Frontal cortex (tissue), 3 donors: ENCODE measurements at regions not wholly inside any gene's neighbourhood (a gene's known extent, or its start where the extent isn't known, plus 50 kb on each side); places are given as distances from the start of the nearest gene placed in this dataset.

Experiments used
- DNase-seq, 2 donors: peaks; one replicate each; pipeline ENCODE4 v3.0.0; 2012; ENCODE audit warnings: low spot score in 2 of 2
- FAIRE-seq: peaks from 2 replicates; lab custom pipeline; 2012; peaks lifted over from hg19 to GRCh38; lab: Jason Lieb, UNC
- donor health status: control.
- donor health status: control.
- donor health status: control.

DNA sequence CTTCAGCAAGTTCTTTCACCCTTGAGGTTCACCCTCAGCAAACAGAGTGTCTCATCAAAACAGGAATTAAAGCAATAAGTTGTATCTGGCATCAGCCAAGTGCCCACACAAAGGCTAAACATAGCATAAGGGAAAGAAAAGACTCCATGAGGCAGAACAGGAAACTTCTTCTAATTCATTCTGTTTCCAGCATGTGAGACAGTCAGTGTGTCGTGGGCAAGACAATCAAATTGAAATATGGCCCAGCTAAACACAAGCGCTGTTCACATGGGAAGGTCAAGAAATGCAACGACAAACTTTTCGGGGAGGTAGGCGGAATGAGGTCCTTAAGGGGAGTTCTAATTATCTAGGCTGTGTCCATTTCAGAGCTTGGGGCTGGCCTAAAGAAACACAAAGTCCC lies 393.4 kb downstream of the HAPSTR1 start:
- no peak for FAIRE-seq
- DNase-seq: no peak

DNA sequence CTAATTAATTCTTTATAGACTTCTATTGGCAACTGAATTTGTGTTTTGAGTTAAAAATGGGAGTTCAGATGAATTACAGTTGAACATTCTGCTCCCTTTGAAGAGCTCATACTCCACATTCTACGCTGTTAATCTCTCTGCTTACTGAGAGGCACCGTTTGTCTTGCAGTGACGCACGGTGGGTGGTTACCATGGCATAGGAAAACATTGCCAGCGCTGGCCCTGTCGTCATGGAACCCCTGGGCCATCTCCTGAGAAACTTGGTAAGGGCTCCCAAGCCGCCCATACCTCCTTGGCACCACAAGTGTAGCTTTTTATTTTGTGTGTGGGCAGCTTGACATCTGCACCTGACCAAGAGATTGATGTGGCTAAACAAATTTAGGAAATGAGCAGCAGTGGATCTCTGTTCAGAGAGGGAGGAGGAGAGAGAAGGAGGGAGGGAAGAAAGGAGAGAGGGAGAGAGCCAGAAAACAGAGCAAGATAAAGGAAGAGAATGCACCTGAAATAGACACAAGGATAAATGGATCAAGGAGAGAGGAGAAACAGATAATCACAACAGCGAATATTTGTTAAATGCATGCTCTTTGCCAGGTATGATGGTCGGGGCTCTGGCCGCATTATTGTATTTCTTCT lies 398.5 kb downstream of the HAPSTR1 start:
- DNase-seq (peak in 1 of 2 donors; percentile 15), FAIRE-seq (no peak)

DNA sequence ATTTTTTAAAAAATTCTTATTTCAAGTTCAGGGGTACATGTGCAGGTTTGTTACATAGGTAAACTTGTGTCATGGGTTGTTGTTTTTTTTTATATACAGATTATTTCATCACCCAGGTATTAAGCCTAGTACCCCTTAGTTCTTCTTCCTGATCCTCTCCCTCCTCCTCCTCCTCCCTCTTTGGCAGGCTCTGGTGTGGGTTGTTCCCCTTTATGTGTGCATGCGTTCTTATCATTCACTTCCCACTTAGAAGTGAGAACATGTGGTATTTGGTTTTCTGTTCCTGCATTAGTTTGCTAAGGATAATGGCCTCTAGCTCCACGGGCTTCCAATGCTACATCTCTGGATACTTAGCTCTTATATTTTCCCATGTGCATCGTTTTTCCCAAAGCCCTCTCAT lies 404.4 kb downstream of the HAPSTR1 start:
- FAIRE-seq (no peak), DNase-seq (no peak)

DNA sequence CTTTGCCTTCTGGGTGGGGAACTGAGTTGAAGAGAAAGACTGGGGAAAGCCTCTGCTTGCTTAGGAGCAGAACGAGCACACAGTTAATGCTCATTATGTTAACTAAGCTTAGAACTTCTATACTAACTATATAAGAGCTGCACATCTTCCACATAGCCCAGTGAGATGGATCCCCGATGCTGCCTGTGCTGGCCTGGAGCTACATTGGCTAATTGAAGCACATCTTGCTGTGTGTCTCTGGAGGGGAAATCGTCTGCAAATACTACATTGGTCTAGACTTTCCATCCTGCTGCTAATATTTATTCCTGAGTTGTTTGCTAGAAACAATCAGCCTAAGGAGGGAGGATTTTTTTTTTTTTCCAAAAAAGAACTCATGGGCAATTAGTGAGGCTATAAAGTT lies 406.3 kb downstream of the HAPSTR1 start:
- FAIRE-seq (no peak), DNase-seq (no peak)

DNA sequence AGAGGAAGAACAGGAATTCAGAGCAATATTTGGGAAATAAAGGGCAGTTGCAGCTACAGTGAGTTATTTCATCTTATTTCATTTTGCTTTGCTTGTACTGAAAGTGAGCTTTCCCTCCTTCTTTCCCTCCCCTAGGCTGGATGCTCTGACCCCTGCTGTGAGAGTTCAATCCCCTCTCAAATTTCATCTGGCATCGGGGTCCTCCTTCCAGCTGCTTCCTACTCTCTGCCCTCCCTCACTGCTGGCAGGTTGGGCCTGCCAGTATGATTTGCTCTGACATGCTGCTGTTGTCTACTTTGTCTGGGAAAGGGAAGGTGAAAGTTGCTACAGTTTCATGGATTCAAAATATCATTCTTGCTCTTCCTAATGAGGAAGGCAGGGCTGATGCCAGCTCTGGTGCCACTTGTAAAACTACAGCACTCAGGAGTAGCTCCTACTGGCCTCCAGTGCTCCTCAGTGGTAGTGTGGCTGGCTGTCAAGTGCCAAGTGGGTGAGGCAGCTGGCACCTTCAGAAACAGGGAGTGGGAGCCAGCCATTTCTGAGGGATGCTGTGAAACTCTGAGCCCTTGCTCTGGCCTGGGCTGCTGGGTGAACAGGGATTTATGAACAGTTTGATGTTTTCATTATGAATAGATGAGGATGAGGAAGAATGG lies 408.6 kb downstream of the HAPSTR1 start:
- DNase-seq: no peak
- FAIRE-seq: no peak

DNA sequence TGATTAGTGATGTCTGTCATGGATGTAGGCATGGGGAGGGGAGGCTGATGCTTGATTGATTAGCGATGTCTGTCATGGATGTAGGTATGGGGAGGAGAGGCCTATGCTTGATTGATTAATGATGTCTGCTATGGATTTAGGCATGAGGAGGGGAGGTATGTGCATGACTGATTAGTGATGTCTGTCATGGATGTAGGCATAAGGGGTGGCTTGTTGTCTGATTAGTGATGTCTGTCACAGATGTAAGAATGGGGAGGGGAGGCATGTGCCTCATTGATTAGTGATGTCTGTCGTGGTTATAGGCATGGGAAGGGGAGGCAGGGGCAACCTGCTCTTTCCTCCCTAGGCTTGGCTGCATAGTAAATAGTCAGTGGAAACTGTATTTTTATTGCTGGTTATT lies 409.4 kb downstream of the HAPSTR1 start:
- DNase-seq (no peak), FAIRE-seq (no peak)

DNA sequence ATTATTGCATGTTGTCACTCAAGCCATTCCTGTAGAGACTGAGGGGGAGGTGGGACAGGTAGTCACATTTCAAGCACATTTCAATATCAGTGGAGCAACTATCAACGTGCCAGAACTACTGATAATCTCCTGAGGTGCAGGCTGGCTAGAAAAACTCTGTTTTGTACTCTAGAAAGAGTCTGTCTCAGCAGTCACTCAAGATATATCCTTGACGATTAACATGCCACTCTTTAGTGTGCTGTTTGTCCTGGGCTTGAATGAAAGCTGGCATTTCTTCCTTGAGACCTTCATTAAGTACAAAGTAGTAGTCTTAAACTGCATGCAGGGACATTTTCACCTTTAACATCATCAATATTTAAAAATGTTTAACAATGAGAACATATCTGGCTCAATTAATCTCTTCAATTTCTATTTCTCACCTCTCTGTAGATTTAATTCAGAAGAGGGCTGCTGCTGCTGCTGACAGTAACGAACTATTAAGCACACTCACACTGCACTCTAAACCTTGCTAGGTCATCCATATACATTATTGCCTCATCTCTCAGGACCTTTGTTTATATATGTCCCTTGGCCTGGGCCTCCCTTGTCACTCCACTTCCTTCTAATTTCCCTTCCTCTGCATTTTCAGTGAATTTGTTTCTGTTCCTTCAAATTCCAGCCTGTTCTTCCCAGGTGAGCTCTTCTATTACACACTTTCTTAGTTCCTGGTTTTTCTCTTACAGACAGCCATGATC lies 412.0 kb downstream of the HAPSTR1 start:
- FAIRE-seq (no peak), DNase-seq (no peak)

DNA sequence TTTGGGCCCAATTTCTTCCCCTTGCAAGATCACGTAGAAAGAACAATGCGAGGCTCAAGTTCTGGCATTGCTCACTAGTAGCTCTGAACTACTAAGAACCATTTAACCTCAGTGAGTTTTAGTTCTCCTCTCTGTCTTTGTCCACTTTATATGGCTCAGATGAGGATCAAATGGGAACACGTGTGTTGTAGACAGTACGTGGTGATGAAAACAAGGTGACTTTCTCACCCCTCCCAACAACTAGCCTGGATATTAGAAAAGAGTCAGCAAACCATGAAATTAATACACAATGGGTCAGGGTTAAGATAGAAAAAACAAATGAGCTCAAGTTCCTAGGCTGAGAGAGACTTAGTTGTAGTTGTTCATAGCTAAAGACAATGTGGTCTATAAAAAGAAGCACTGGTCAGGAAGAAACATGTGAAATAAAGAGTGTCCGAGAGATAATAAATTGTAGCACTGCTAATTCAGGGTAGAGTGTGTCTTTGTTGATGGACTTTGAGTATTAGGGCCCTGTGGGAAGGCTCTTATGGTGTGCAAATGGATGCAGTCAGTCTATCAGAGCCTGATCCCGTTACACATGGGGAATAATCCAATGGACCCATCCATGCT lies 417.0 kb downstream of the HAPSTR1 start:
- FAIRE-seq: no peak
- DNase-seq: no peak

DNA sequence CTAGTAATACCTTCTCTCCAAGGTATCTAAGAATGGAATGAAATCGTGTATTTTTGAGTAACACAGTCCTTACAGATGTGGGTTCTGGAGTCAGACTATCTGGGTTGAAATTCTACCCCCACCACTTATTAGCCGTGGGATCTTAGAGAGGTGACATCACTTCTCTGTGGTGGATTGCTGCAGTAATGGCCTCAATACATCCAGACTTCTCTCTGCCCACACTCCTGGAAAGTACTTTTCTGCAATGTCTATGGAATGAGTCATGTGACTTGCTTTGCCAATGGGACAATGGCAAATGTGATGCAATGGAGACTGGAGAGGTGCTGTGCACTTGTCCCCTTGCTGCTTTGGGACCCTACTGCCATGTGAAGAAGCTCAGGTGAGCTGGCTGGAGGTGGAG lies 418.2 kb downstream of the HAPSTR1 start:
- FAIRE-seq (no peak), DNase-seq (no peak)

DNA sequence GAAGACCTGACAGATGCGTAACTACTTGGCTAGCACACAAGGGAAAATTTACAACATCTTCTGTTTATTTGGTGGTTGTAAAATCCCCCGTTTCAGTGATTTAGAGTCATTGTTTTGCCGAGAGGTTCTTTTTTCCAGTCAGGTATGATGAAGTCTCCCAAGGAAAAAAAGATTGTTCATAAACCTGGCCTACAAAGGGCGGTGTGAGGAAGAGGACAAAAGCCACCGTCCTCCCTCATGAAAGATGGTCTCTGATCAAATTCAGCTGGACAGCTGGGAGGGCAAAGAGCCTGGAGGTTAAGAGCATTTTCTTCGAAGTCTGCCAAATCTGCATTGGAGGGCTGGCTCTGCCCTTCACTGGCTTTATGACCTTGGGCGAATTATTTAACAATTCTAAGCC lies 419.9 kb downstream of the HAPSTR1 start:
- no peak for DNase-seq
- FAIRE-seq: no peak

DNA sequence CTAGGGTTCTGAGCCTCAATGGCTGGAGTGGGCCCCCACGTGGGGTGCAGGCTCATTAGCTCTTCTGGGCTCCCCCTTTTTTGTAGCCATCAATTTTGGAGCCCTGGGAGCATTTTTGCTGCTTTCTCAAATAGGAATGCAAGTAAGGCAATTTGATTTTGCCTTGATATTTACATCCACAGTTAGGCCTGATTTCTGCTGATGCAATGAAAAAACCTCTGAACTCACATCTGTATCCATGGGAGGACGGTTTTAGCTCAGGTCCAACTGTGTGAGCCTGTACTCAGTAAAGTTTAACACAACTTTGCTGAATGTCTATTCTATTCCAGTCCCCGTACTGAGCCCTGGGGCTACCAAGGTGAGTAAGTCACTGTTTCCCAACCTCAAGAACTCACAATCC lies 425.0 kb downstream of the HAPSTR1 start:
- FAIRE-seq: no peak
- DNase-seq: no peak

DNA sequence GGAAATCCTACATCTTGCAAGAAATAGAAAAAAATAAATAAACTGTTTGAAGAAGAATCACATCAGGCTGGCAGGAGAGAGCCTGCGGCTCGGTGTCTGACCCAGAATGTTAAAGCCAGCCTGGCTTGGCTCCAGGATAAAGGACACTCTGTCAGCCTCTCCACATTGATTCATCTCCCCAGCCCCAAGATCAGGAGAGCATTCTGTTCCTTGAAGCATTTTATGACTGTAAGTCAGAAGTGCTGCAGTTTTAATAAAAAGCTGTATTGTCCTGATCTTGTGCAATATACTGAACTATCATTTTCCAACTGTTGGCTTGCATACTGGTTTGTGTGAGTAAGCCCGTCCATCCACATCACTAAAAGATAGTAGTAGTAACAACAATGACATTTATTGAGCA lies 426.6 kb downstream of the HAPSTR1 start:
- peak in 1 of 2 donors; percentile 11 for DNase-seq
- FAIRE-seq: no peak

DNA sequence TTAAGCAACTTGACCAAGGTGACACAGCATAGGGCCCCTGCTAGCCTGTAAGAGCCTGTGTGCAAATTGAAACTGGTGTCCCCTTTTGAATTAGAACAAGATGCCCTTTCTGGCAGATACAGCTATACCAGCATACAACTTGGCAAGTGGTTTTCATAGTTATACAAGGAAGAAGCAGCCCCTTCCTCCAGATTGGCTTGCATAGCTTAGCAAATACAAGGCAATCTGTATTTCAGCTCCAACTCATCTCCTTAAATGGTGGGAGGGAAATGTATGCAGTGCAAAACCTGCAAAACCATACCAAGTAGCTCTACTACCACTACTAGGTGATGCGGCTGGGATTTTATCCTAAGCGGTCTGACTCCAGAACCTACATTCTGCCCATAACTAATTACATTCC lies 427.1 kb downstream of the HAPSTR1 start:
- no peak for DNase-seq
- no peak for FAIRE-seq

DNA sequence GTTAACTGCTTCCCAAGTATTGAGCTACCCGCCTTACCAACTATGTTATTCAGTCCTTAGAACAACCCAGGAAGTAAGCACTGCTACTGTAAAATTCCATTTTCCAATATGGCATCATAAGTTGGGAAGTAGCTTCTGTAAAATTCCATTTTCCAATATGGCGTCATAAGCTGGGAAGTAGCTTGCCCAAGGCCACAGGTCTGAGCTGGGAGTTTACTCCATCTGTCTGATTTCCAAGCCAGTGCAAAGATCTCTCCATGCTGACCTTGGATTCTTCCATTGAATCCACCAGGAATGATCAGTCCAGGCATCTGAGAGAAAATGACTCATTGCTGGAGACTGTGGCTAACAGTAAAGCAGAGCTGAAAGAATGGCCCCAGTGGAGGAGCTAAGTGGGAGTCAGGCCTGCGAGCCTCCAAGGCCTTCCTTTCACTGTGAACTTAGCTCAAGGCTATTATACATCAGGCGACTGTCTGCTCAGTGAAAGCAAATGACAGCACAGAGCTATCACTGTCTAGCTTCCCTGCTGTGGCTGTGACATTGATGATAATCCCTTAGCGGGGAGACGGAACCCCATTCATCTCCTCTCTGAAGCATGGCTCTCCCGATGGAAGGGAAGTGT lies 430.4 kb downstream of the HAPSTR1 start:
- no peak for FAIRE-seq

DNA sequence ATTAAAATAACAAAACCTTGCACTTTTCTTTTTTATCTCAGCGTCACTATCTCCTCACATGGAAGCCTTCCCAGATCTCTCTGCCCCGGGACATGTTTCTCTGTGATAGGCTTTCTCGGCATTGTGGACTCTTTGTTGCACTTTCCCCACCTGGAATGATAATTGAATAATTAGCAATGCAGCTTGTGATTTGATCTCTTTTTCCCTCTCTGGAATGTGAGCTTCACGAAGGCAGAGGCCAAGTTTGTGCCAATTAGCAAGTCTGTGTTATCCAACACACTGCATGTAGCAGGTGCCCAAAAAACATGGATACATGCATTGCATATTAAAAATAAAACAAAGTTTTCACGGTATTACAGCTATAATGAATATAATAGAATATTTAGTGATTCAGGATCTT lies 431.2 kb downstream of the HAPSTR1 start:
- DNase-seq: no peak
- FAIRE-seq: no peak

More for the DNA sequence above, 430.4 kb downstream of the HAPSTR1 start:
- DNase-seq: no peak

DNA sequence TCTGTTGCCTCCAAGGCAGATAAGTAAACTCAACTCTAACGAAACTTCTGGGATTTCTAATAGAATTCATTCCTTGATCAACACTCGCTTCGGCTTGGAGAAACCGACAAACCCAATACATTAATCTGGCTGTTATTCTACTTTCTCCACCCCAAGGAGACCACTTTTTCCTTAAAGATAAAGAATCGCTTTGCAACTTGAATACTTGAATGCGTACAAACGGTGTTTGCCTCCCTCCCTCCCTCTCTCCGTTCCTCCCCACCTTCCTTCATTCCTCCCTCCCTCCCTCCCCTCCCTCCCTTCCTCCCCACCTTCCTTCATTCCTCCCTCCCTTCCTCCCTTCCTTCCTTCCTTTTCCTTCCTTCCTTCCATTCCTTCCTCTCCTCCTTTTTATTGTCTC lies 432.6 kb downstream of the HAPSTR1 start:
- no peak for FAIRE-seq

DNA sequence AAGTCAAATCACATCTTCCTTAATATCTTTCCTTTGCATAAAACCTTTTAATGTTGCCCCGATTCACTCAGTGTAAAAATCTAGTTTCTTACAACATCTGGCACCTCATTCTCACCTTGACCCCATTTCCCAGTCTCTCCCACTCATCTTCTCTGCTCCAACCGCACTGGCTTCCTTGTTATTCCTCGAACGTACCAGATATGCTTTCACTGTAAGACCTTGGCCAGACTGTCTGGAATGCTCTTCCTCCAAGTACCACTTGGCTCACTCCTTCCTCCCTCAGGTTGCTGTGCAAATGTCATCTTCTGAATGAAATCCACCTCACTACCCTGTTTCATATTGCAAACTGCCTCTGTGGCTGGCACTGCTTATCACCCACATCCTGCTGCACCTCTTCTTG lies 433.6 kb downstream of the HAPSTR1 start:
- FAIRE-seq (no peak), DNase-seq (no peak)

More for the DNA sequence above, 432.6 kb downstream of the HAPSTR1 start:
- DNase-seq: no peak

DNA sequence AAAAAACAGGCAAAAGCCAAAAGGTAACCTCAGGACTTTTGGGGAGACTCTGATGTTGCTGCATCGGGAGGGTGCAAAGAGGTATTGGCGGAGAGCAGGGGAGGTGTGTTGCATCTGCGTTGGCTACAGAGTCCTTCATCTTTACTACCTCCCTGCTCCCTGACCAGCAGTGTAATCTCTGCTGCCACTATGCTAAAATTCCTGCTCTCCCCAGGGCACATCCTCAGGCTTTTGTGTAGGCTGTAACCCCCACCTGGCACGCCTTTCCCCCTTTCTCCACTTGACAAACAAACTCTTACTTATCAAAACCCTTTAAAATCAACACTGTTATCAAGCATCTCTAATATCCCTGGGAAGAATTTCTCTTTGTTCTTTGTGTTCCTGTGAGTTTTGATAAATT lies 435.3 kb downstream of the HAPSTR1 start:
- no peak for DNase-seq
- no peak for FAIRE-seq

DNA sequence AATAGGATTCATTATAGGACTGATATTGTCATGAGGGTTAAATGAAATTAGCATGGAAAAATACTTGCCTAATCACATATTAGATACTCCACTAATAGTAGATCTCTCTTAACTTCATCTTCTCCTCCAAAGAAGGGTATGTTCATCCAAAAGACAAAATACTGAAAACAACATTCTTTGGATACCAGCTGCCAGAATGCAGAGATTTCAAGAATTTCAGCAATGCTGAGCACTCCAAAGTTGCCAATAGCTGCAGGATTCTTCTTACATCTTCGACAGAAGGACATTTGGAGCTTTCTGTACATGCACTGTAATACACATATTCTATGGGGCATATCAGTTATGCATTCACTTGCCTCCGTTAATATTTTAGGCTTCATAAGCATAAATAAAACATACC lies 436.5 kb downstream of the HAPSTR1 start:
- DNase-seq: no peak
- no peak for FAIRE-seq

DNA sequence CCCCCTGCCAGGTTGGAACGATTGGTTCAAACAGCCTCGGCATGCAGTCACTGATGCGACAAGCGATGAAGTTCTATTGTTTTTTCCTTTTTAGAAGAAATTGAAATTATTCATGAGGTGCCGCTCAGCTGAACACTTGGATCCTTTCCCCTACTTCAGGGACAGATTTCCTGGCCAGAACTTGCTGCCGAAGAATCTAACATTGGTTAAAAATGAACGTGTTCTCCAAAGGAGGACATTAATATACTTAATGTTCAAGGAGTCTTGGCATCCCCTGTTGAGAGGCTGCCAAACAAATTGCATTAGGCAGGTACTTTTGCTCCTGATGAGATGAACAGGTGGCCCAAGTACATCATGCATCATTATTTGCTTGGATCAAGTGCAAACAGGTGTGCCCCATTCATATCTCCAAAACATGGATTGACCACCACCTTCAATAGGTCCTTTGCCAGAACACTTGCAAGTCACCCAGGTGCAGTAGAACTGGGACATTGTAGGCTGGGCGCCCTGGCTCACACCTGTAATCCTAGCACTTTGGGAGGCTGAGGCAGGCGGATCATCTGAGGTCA lies 437.2 kb downstream of the HAPSTR1 start:
- FAIRE-seq (no peak), DNase-seq (no peak)
